IMR-90 (cell line): ENCODE measurements at regions not wholly inside any gene's neighbourhood (a gene's known extent, or its start where the extent isn't known, plus 50 kb on each side); places are given as distances from the start of the nearest gene placed in this dataset.

Source experiments
- ATAC-seq: fragments of 200-7000 bp; cut with Tn5 transposase; 2 replicates; pipeline ENCODE4 v1.9.1; 2020; ENCODE audit warnings: low read depth, mild to moderate bottlenecking, moderate library complexity
- BruUV-seq: library from RNA; stranded (reverse); fragments of 400-500 nt; replicated peaks from 2 replicates; lab custom pipeline; 2021; lab: Mats Ljungman, UMichigan
- CTCF ChIA-PET: fragments of 300-600 bp; formaldehyde crosslinking; extraction: SDS; loops from one replicate; lab custom pipeline; 2021; ENCODE audit warnings: antibody characterized with exemption; lab: Yijun Ruan, JAX
- POLR2A ChIA-PET: fragments of 300-600 bp; sonication (Branson Sonifier 250); formaldehyde crosslinking; loops from one replicate; lab custom pipeline; 2022; ENCODE audit warnings: antibody characterized with exemption; ENCODE audit not compliant: unreplicated experiment; lab: Charles Lee
- DNase-seq: peaks from one replicate; pipeline ENCODE4 v3.0.0; 2013
- H2AFZ ChIP-seq: replicated peaks from 2 replicates; pipeline ENCODE3; 2013; ENCODE audit warnings: low read length, mild to moderate bottlenecking; ENCODE audit not compliant: poor library complexity
- H2AK5ac ChIP-seq: 2 replicates; pipeline ENCODE4 v1.6.1; 2013; ENCODE audit warnings: low read depth, low read length, inconsistent platforms
- H2AK9ac ChIP-seq: replicated peaks from 2 replicates; pipeline ENCODE3; 2013; ENCODE audit warnings: mild to moderate bottlenecking, low read depth, low read length, moderate library complexity; ENCODE audit not compliant: poor library complexity
- H2BK120ac ChIP-seq: 2 replicates; pipeline ENCODE4 v1.6.1; 2013; ENCODE audit warnings: low read depth, low read length, inconsistent platforms
- H2BK15ac ChIP-seq: 3 replicates; pipeline ENCODE4 v1.6.1; 2013; ENCODE audit warnings: low read depth, low read length, inconsistent platforms
- H2BK20ac ChIP-seq: 2 replicates; pipeline ENCODE4 v1.6.1; 2013; ENCODE audit warnings: low read depth, mild to moderate bottlenecking, inconsistent platforms, low read length, moderate library complexity
- H2BK5ac ChIP-seq: 2 replicates; pipeline ENCODE4 v1.6.1; 2013; ENCODE audit warnings: mild to moderate bottlenecking, low read depth, low read length, inconsistent platforms; ENCODE audit not compliant: poor library complexity, severe bottlenecking
- H3K14ac ChIP-seq: replicated peaks from 2 replicates; pipeline ENCODE4 v1.6.1; 2013; ENCODE audit warnings: low read depth, low read length, inconsistent platforms
- H3K18ac ChIP-seq: 2 replicates; pipeline ENCODE4 v1.6.1; 2013; ENCODE audit warnings: low read depth, low read length, control low read depth
- H3K23ac ChIP-seq: 2 replicates; pipeline ENCODE4 v1.6.1; 2013; ENCODE audit warnings: low read depth, low read length, inconsistent platforms
- H3K27ac ChIP-seq: 2 replicates; pipeline ENCODE4 v1.5.1; 2013; ENCODE audit warnings: mild to moderate bottlenecking, control low read depth, low read length; ENCODE audit not compliant: insufficient read depth
- H3K27me3 ChIP-seq: 2 replicates; pipeline ENCODE4 v1.6.1; 2013; ENCODE audit warnings: low read length; ENCODE audit not compliant: control insufficient read depth, insufficient read depth
- H3K36me3 ChIP-seq: 2 replicates; pipeline ENCODE4 v1.6.1; 2013; ENCODE audit warnings: low read length, mixed read lengths; ENCODE audit not compliant: control insufficient read depth, insufficient read depth
- H3K4ac ChIP-seq: 2 replicates; pipeline ENCODE4 v1.6.1; 2013; ENCODE audit warnings: low read depth, low read length, inconsistent platforms
- H3K4me1 ChIP-seq: 2 replicates; pipeline ENCODE4 v1.6.1; 2013; ENCODE audit warnings: low read length, mixed read lengths; ENCODE audit not compliant: control insufficient read depth, insufficient read depth
- H3K4me2 ChIP-seq: 2 replicates; pipeline ENCODE4 v1.6.1; 2013; ENCODE audit warnings: low read depth, mild to moderate bottlenecking, control low read depth, low read length, moderate library complexity
- H3K4me3 ChIP-seq: 2 replicates; pipeline ENCODE4 v1.5.1; 2013; ENCODE audit warnings: low read depth, mild to moderate bottlenecking, control low read depth, low read length, moderate library complexity; ENCODE audit not compliant: insufficient read depth
- H3K56ac ChIP-seq: 2 replicates; pipeline ENCODE4 v1.6.1; 2013; ENCODE audit warnings: low read length, inconsistent platforms; ENCODE audit not compliant: insufficient read depth; ENCODE audit errors: extremely low read depth
- H3K79me1 ChIP-seq, 2 experiments: 2 replicates each; pipeline ENCODE4 v1.6.1; 2013; ENCODE audit warnings: low read length in 2 of 2, inconsistent platforms in 1 of 2, low read depth in 1 of 2
- H3K9ac ChIP-seq: 2 replicates; pipeline ENCODE4 v1.6.1; 2013; ENCODE audit warnings: low read depth, low read length, control low read depth
- H3K9me1 ChIP-seq: 2 replicates; pipeline ENCODE4 v1.6.1; 2013; ENCODE audit warnings: low read length, inconsistent platforms; ENCODE audit not compliant: insufficient read depth
- H3K9me3 ChIP-seq: 2 replicates; pipeline ENCODE4 v1.6.1; 2013; ENCODE audit warnings: low read length; ENCODE audit not compliant: control insufficient read depth, insufficient read depth
- H4K20me1 ChIP-seq: 2 replicates; pipeline ENCODE4 v1.6.1; 2013; ENCODE audit warnings: low read length, inconsistent platforms; ENCODE audit not compliant: insufficient read depth
- H4K5ac ChIP-seq: 2 replicates; pipeline ENCODE4 v1.6.1; 2013; ENCODE audit warnings: mild to moderate bottlenecking, low read depth, low read length, control low read depth
- H4K8ac ChIP-seq, 2 experiments: 2 replicates each; pipeline ENCODE4 v1.6.1; 2013; ENCODE audit warnings: low read depth in 2 of 2, low read length in 2 of 2, control low read depth in 1 of 2, inconsistent platforms in 1 of 2
- H4K91ac ChIP-seq: 2 replicates; pipeline ENCODE4 v1.6.1; 2013; ENCODE audit warnings: low read depth, low read length, inconsistent platforms; ENCODE audit not compliant: insufficient read depth
- BHLHE40 ChIP-seq: fragments of 150-350 bp; IDR thresholded peaks from 2 replicates; pipeline ENCODE4 v1.6.1; 2016; ENCODE audit warnings: mild to moderate bottlenecking, low read depth, low read length
- CEBPB ChIP-seq: IDR thresholded peaks from 2 replicates; pipeline ENCODE4 v1.6.1; 2012; ENCODE audit warnings: low read depth, low read length, improper control_type of control experiment
- CHD1 ChIP-seq: IDR thresholded peaks from 2 replicates; pipeline ENCODE4 v1.6.1; 2012; ENCODE audit warnings: low read depth, low read length, improper control_type of control experiment
- FOS ChIP-seq: fragments of 150-350 bp; IDR thresholded peaks from 2 replicates; pipeline ENCODE4 v1.6.1; 2016; ENCODE audit warnings: low read depth, low read length
- MAFK ChIP-seq: IDR thresholded peaks from 2 replicates; pipeline ENCODE4 v1.6.1; 2012; ENCODE audit warnings: low read depth, low read length, improper control_type of control experiment
- MAZ ChIP-seq: IDR thresholded peaks from 2 replicates; pipeline ENCODE4 v1.6.1; 2012; ENCODE audit warnings: low read depth, mild to moderate bottlenecking, low read length, improper control_type of control experiment, moderate library complexity, borderline replicate concordance
- MXI1 ChIP-seq: IDR thresholded peaks from 2 replicates; pipeline ENCODE4 v1.6.1; 2012; ENCODE audit warnings: low read depth, mild to moderate bottlenecking, low read length, moderate library complexity, borderline replicate concordance
- NFE2L2 ChIP-seq: fragments of 150-350 bp; IDR thresholded peaks from 2 replicates; pipeline ENCODE4 v1.6.1; 2016; ENCODE audit warnings: low read depth, mild to moderate bottlenecking, low read length
- POLR2A ChIP-seq: IDR thresholded peaks from 2 replicates; pipeline ENCODE4 v1.6.1; 2012; ENCODE audit warnings: mild to moderate bottlenecking, low read depth, low read length
- RAD21 ChIP-seq: IDR thresholded peaks from 2 replicates; pipeline ENCODE4 v1.6.1; 2012; ENCODE audit warnings: low read length, improper control_type of control experiment
- RCOR1 ChIP-seq: IDR thresholded peaks from 2 replicates; pipeline ENCODE4 v1.6.1; 2012; ENCODE audit warnings: mild to moderate bottlenecking, low read length, improper control_type of control experiment; ENCODE audit not compliant: insufficient replicate concordance
- RFX5 ChIP-seq: IDR thresholded peaks from 2 replicates; pipeline ENCODE4 v1.8.0; 2012; ENCODE audit warnings: low read depth, mild to moderate bottlenecking, low read length, moderate library complexity
- SMC3 ChIP-seq: fragments of 150-350 bp; IDR thresholded peaks from 2 replicates; pipeline ENCODE4 v1.6.1; 2016; ENCODE audit warnings: low read depth, mild to moderate bottlenecking, antibody characterized with exemption, low read length, moderate library complexity
- WGBS, 2 experiments: methylation state at CpG; one replicate each; pipeline versions ENCODE4 v1.1.5 to v1.1.7; 2013; ENCODE audit warnings: missing lambda C conversion rate in 2 of 2; ENCODE audit not compliant: insufficient read length in 1 of 2; ENCODE audit errors: extremely low coverage in 2 of 2; 5-methylcytosine and 5-hydroxymethylcytosine counted together
- dilution Hi-C: fragments of 300-500 bp; cut with HindIII; formaldehyde crosslinking; loops from one replicate; pipeline ENCODE4 v1.14.3; 2018; ENCODE audit warnings: low sequenced_read_pairs; ENCODE audit not compliant: unreplicated experiment
- in situ Hi-C: fragments of 300-500 bp; cut with MboI; formaldehyde crosslinking; loops from 3 replicates; pipeline ENCODE4 v1.14.3; 2019; ENCODE audit warnings: low sequenced_read_pairs, inconsistent platforms, mixed read lengths
- intact Hi-C: fragments of 100-400 bp; cut with micrococcal nuclease; formaldehyde crosslinking; loops from 2 replicates; pipeline ENCODE4 v1.10.0; 2022
- TF ChIP-seq, protein P1 (sequence below): fragments of 150-350 bp; IDR thresholded peaks from 2 replicates; pipeline ENCODE4 v1.6.1; 2016; ENCODE audit warnings: low read depth, mild to moderate bottlenecking, low read length, moderate library complexity, borderline replicate concordance
- TF ChIP-seq, protein P2 (sequence below): conservative IDR thresholded peaks from 2 replicates; pipeline ENCODE4 v1.5.1; 2012; ENCODE audit warnings: mild to moderate bottlenecking, low read depth, low read length, improper control_type of control experiment
- TF ChIP-seq, protein P3 (sequence below): fragments of 150-350 bp; IDR thresholded peaks from 2 replicates; pipeline ENCODE4 v1.6.1; 2017; ENCODE audit warnings: mild to moderate bottlenecking, antibody characterized with exemption, low read length, low read depth

DNA sequence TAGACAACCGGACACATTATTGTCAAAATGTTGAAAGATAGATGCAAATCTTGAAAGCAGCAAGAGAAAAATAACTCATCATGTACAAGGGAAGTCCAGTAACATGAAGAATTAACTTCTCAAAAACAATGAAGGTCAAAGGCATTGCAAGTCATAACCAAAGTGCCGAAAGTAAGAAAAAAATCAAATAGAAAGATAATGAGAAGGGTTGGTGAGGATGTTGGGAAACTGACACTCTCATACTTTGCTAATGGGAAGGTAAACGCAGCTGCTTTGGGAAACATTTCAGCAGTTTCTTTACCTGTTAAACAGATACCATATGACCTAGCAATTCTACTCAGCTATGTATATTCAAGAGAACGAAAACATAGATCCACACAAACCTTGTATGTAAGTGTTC, 303.0 kb downstream of the ARL4A start:
- no peaks in the 10 kb centered on the region for H4K20me1 ChIP-seq
- no peaks in the 10 kb centered on the region for H3K79me1 ChIP-seq
- no peak for TF ChIP-seq RCOR1
- no peak for TF ChIP-seq MXI1
- TF ChIP-seq RFX5 = no peak
- no peak for TF ChIP-seq NFE2L2
- TF ChIP-seq, protein P1, sequence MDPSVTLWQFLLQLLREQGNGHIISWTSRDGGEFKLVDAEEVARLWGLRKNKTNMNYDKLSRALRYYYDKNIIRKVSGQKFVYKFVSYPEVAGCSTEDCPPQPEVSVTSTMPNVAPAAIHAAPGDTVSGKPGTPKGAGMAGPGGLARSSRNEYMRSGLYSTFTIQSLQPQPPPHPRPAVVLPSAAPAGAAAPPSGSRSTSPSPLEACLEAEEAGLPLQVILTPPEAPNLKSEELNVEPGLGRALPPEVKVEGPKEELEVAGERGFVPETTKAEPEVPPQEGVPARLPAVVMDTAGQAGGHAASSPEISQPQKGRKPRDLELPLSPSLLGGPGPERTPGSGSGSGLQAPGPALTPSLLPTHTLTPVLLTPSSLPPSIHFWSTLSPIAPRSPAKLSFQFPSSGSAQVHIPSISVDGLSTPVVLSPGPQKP = no peak
- no peak for TF ChIP-seq CHD1
- no peak for TF ChIP-seq BHLHE40
- TF ChIP-seq POLR2A = no peak
- no peak for TF ChIP-seq MAZ
- TF ChIP-seq, protein P2, sequence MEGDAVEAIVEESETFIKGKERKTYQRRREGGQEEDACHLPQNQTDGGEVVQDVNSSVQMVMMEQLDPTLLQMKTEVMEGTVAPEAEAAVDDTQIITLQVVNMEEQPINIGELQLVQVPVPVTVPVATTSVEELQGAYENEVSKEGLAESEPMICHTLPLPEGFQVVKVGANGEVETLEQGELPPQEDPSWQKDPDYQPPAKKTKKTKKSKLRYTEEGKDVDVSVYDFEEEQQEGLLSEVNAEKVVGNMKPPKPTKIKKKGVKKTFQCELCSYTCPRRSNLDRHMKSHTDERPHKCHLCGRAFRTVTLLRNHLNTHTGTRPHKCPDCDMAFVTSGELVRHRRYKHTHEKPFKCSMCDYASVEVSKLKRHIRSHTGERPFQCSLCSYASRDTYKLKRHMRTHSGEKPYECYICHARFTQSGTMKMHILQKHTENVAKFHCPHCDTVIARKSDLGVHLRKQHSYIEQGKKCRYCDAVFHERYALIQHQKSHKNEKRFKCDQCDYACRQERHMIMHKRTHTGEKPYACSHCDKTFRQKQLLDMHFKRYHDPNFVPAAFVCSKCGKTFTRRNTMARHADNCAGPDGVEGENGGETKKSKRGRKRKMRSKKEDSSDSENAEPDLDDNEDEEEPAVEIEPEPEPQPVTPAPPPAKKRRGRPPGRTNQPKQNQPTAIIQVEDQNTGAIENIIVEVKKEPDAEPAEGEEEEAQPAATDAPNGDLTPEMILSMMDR = no peak
- TF ChIP-seq CEBPB = no peak
- TF ChIP-seq SMC3 = no peak
- TF ChIP-seq, protein P3, sequence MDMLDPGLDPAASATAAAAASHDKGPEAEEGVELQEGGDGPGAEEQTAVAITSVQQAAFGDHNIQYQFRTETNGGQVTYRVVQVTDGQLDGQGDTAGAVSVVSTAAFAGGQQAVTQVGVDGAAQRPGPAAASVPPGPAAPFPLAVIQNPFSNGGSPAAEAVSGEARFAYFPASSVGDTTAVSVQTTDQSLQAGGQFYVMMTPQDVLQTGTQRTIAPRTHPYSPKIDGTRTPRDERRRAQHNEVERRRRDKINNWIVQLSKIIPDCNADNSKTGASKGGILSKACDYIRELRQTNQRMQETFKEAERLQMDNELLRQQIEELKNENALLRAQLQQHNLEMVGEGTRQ = no peak
- no peak for TF ChIP-seq MAFK
- TF ChIP-seq FOS = no peak
- TF ChIP-seq RAD21 = no peak
- no peaks in the 10 kb centered on the region for H3K27me3 ChIP-seq
- no peak overlapping the region for H3K23ac ChIP-seq
- H2BK120ac ChIP-seq = no peak overlapping the region
- WGBS, 2 experiments = no CpG with 5 or more reads among the region's 4 CpGs
- H3K14ac ChIP-seq = no peak overlapping the region; the same call in 1 of the 2 replicates
- H3K18ac ChIP-seq = no peak overlapping the region
- DNase-seq (no peak), ATAC-seq (no peak)
- H3K9ac ChIP-seq = no peak overlapping the region
- in situ Hi-C loops (no loop called here), dilution Hi-C loops (no loop called here), intact Hi-C loops (no loop called here)
- H2BK15ac ChIP-seq = no peak overlapping the region
- H3K4me3 ChIP-seq = no peak overlapping the region
- H2AFZ ChIP-seq = no peak overlapping the region
- H3K4ac ChIP-seq = no peak overlapping the region
- H2AK5ac ChIP-seq = no peak overlapping the region
- CTCF ChIA-PET = no interaction called here
- no peak overlapping the region for H4K8ac ChIP-seq
- no peaks in the 10 kb centered on the region for H3K9me1 ChIP-seq
- H3K9me3 ChIP-seq = no peaks in the 10 kb centered on the region
- H2BK5ac ChIP-seq = no peak overlapping the region
- H2AK9ac ChIP-seq = no peak overlapping the region
- no peak overlapping the region for H3K4me2 ChIP-seq
- H4K5ac ChIP-seq = no peak overlapping the region
- H4K91ac ChIP-seq = no peak overlapping the region
- H3K4me1 ChIP-seq = peaks cover 2% of the 10 kb centered on the region
- H3K27ac ChIP-seq = no peak overlapping the region
- H3K36me3 ChIP-seq = no peaks in the 10 kb centered on the region
- no peak overlapping the region for H2BK20ac ChIP-seq
- no peak overlapping the region for H3K56ac ChIP-seq
- POLR2A ChIA-PET = interaction anchor here (0.6 kb wide), 1 partner anchor 370 kb away, joined by 3 read pairs; no protein-coding TSS in a partner anchor
- BruUV-seq = no TSS peak
